Epithelial cell of esophagus (primary cell): ENCODE measurements at regions not wholly inside any gene's neighbourhood (a gene's known extent, or its start where the extent isn't known, plus 50 kb on each side); places are given as distances from the start of the nearest gene placed in this dataset.

Experiments
- DNase-seq: peaks from one replicate; pipeline ENCODE4 v3.0.0; 2010; ENCODE audit warnings: low read depth
- H3K4me3 ChIP-seq: 2 replicates; pipeline ENCODE4 v1.5.1; 2011; ENCODE audit warnings: mild to moderate bottlenecking, low read length, control low read depth
- CTCF ChIP-seq: IDR thresholded peaks from 2 replicates; pipeline ENCODE4 v1.5.1; 2011; ENCODE audit warnings: low read depth, mild to moderate bottlenecking, low read length, control low read depth, inconsistent platforms; ENCODE audit not compliant: insufficient read depth; ENCODE audit errors: missing control alignments

- H3K4me3 ChIP-seq = no peak overlapping the region
- TF ChIP-seq CTCF = no peak
- DNase-seq = no peak
Observed at GRCh38 chrX:139222511-139223200, 307.9 kb upstream of the F9 start.

- H3K4me3 ChIP-seq = no peak overlapping the region
- DNase-seq = no peak
- no peak for TF ChIP-seq CTCF
Observed at GRCh38 chrX:139213241-139213709, 317.3 kb upstream of the F9 start.

GRCh38 chrX:139211568-139212182 lies 318.9 kb upstream of the F9 start:
- DNase-seq = no peak
- no peak overlapping the region for H3K4me3 ChIP-seq
- TF ChIP-seq CTCF = no peak

GRCh38 chrX:139209342-139209741 lies 321.2 kb upstream of the F9 start:
- no peak for TF ChIP-seq CTCF
- no peak for DNase-seq
- H3K4me3 ChIP-seq = no peak overlapping the region

GRCh38 chrX:139207655-139208054 lies 322.9 kb upstream of the F9 start:
- H3K4me3 ChIP-seq = no peak overlapping the region
- TF ChIP-seq CTCF = no peak
- no peak for DNase-seq

- no peak overlapping the region for H3K4me3 ChIP-seq
- no peak for TF ChIP-seq CTCF
- DNase-seq = no peak
Observed at GRCh38 chrX:139206914-139207313, 323.6 kb upstream of the F9 start.

- H3K4me3 ChIP-seq = peak overlapping the region; percentile 42
- peak; percentile 34 for DNase-seq
- TF ChIP-seq CTCF = no peak
Observed at GRCh38 chrX:139204898-139205667, 325.5 kb upstream of the F9 start.
